Stimulated activated CD8-positive, alpha-beta memory T cell treated with anti-CD3 and anti-CD28 coated beads, Interleukin-2, amount 100 ng/mL, for 1 hour (primary cell): ENCODE measurements at regions not wholly inside any gene's neighbourhood (a gene's known extent, or its start where the extent isn't known, plus 50 kb on each side); places are given as distances from the start of the nearest gene placed in this dataset.
"Not testable (repeated sequence)": the region's sequence is repeated elsewhere in the genome, so short reads cannot be mapped to it uniquely, and the experiment has no call there.

Source experiments
- DNase-seq, 2 donors: peaks; one replicate each; pipeline ENCODE4 v3.0.0-alpha.2; 2020; ENCODE audit warnings: low read depth in 2 of 2

- DNase-seq: no peak
These were observed 458.8 kb downstream of the METTL4 start for GRCh38 chr18:2112435-2113045.

GRCh38 chr18:2114289-2114688 lies 457.0 kb downstream of the METTL4 start:
- DNase-seq: no peak

GRCh38 chr18:2114765-2115164 lies 456.5 kb downstream of the METTL4 start:
- no peak for DNase-seq

- DNase-seq: no peak
These were observed 450.1 kb downstream of the METTL4 start for GRCh38 chr18:2121224-2121623.

- DNase-seq: no peak
These were observed 448.2 kb downstream of the METTL4 start for GRCh38 chr18:2123077-2123476.

GRCh38 chr18:2134364-2134763 lies 436.9 kb downstream of the METTL4 start:
- DNase-seq: no peak

GRCh38 chr18:2135309-2135708 lies 436.0 kb downstream of the METTL4 start:
- no peak for DNase-seq

- no peak for DNase-seq
These were observed 432.8 kb downstream of the METTL4 start for GRCh38 chr18:2138552-2138951.

GRCh38 chr18:2139691-2140090 lies 431.6 kb downstream of the METTL4 start:
- no peak for DNase-seq

GRCh38 chr18:2143636-2144035 lies 427.7 kb downstream of the METTL4 start:
- no peak for DNase-seq

GRCh38 chr18:2144811-2145210 lies 426.5 kb downstream of the METTL4 start:
- no peak for DNase-seq

- no peak for DNase-seq
These were observed 425.2 kb downstream of the METTL4 start for GRCh38 chr18:2146092-2146491.

GRCh38 chr18:2146754-2147153 lies 424.6 kb downstream of the METTL4 start:
- no peak for DNase-seq

- no peak for DNase-seq
These were observed 423.7 kb downstream of the METTL4 start for GRCh38 chr18:2147476-2148230.

GRCh38 chr18:2148823-2149222 lies 422.5 kb downstream of the METTL4 start:
- DNase-seq: no peak

- DNase-seq: no peak
These were observed 420.7 kb downstream of the METTL4 start for GRCh38 chr18:2150566-2150965.

- DNase-seq: no peak
These were observed 417.0 kb downstream of the METTL4 start for GRCh38 chr18:2154278-2154677.

- no peak for DNase-seq
These were observed 406.4 kb downstream of the METTL4 start for GRCh38 chr18:2164644-2165550.

- DNase-seq: not testable (repeated sequence)
These were observed 404.4 kb downstream of the METTL4 start for GRCh38 chr18:2166876-2167275.

GRCh38 chr18:2168022-2168421 lies 403.3 kb downstream of the METTL4 start:
- DNase-seq: no peak

- DNase-seq: no peak
These were observed 401.6 kb downstream of the METTL4 start for GRCh38 chr18:2169656-2170055.

GRCh38 chr18:2171840-2172625 lies 399.3 kb downstream of the METTL4 start:
- DNase-seq: no peak
